Ascending aorta (tissue), 2 donors: ENCODE measurements at regions not wholly inside any gene's neighbourhood (a gene's known extent, or its start where the extent isn't known, plus 50 kb on each side); places are given as distances from the start of the nearest gene placed in this dataset.

ENCODE experiments used
- DNase-seq, 2 donors: peaks; one replicate each; pipeline ENCODE4 v3.0.0-alpha.2; 2019; ENCODE audit warnings: low spot score in 2 of 2
- H3K27ac ChIP-seq, 2 donors: fragments of 200-600 bp; sonication (generic); one replicate each; pipeline ENCODE4 v1.5.1; 2016 to 2017; ENCODE audit warnings: mild to moderate bottlenecking in 1 of 2
- H3K27me3 ChIP-seq: fragments of 200-600 bp; sonication (generic); one replicate; pipeline ENCODE4 v1.5.1; 2017
- H3K36me3 ChIP-seq, 2 donors: fragments of 200-600 bp; sonication (generic); one replicate each; pipeline ENCODE4 v1.5.1; 2016
- H3K4me1 ChIP-seq, 2 donors: fragments of 200-600 bp; sonication (generic); one replicate each; pipeline ENCODE4 v1.5.1; 2016 to 2017; ENCODE audit warnings: mild to moderate bottlenecking in 1 of 2
- H3K4me3 ChIP-seq, 2 donors: fragments of 200-600 bp; sonication (generic); one replicate each; pipeline ENCODE4 v1.5.1; 2016 to 2017; ENCODE audit warnings: mild to moderate bottlenecking in 1 of 2
- H3K9me3 ChIP-seq, 2 donors: fragments of 200-600 bp; sonication (generic); one replicate each; pipeline ENCODE4 v1.5.1; 2016
- CTCF ChIP-seq, 3 experiments: fragments of 200-600 bp in 2 of 3; fragments of 450-650 bp in 1 of 3; sonication (generic) in 2 of 3; IDR thresholded peaks; one replicate each; pipeline ENCODE4 v1.5.1; 2016 to 2019; ENCODE audit warnings: antibody characterized with exemption in 3 of 3, mild to moderate bottlenecking in 1 of 3, moderate library complexity in 1 of 3
- intact Hi-C: fragments of 100-400 bp; cut with DNase I; formaldehyde crosslinking; loops from one replicate; pipeline ENCODE4 v1.15.1; 2023

- peak overlapping the region; percentile 94 to 96 for H3K27ac ChIP-seq
- H3K4me3 ChIP-seq = no peak overlapping the region
- intact Hi-C loops = loop anchor here (5.0 kb wide), 1 partner anchor 152 kb away; no protein-coding TSS in a partner anchor
Measured at GRCh38 chr5:71934322-71934721, 173.0 kb upstream of the MAP1B start.

GRCh38 chr5:71937921-71938698 lies 169.2 kb upstream of the MAP1B start:
- Histone ChIP-seq H3K27ac (no peak overlapping the region), H3K4me3 (no peak overlapping the region), H3K36me3 (no peaks in the 10 kb centered on the region), H3K4me1 (peaks cover 6 to 13% of the 10 kb centered on the region in 2 donors), H3K9me3 (no peaks in the 10 kb centered on the region), H3K27me3 (no peaks in the 10 kb centered on the region)
- TF ChIP-seq CTCF (IDR thresholded peaks at IDR 0.05) = no peak
- intact Hi-C loops = no loop called here
- DNase-seq = no peak

More at GRCh38 chr5:71934322-71934721, 173.0 kb upstream of the MAP1B start:
- no peak for TF ChIP-seq CTCF (IDR thresholded peaks at IDR 0.05)
- H3K4me1 ChIP-seq = peaks cover 10 to 15% of the 10 kb centered on the region in 2 donors
- H3K27me3 ChIP-seq = no peaks in the 10 kb centered on the region
- no peak for DNase-seq
- no peaks in the 10 kb centered on the region for H3K9me3 ChIP-seq
- no peaks in the 10 kb centered on the region for H3K36me3 ChIP-seq

- intact Hi-C loops = no loop called here
- DNase-seq = no peak
- H3K4me1 ChIP-seq = peaks cover 0 to 6% of the 10 kb centered on the region in 2 donors
Measured at GRCh38 chr5:71938895-71939294, 168.4 kb upstream of the MAP1B start.

GRCh38 chr5:71939452-71940230 lies 167.6 kb upstream of the MAP1B start:
- H3K4me1 ChIP-seq = peaks cover 0 to 6% of the 10 kb centered on the region in 2 donors
- TF ChIP-seq CTCF (IDR thresholded peaks at IDR 0.05) = no peak
- H3K27ac ChIP-seq = no peak overlapping the region
- intact Hi-C loops = no loop called here
- no peaks in the 10 kb centered on the region for H3K9me3 ChIP-seq
- DNase-seq = no peak
- no peaks in the 10 kb centered on the region for H3K36me3 ChIP-seq
- no peak overlapping the region for H3K4me3 ChIP-seq
- H3K27me3 ChIP-seq = no peaks in the 10 kb centered on the region

More at GRCh38 chr5:71938895-71939294, 168.4 kb upstream of the MAP1B start:
- Histone ChIP-seq H3K9me3 (no peaks in the 10 kb centered on the region), H3K27me3 (no peaks in the 10 kb centered on the region), H3K36me3 (no peaks in the 10 kb centered on the region), H3K27ac (no peak overlapping the region), H3K4me3 (no peak overlapping the region)
- no peak for TF ChIP-seq CTCF (IDR thresholded peaks at IDR 0.05)

GRCh38 chr5:71943874-71944273 lies 163.4 kb upstream of the MAP1B start:
- no peaks in the 10 kb centered on the region for H3K9me3 ChIP-seq
- H3K4me3 ChIP-seq = no peak overlapping the region
- intact Hi-C loops = no loop called here
- no peak overlapping the region for H3K27ac ChIP-seq
- H3K27me3 ChIP-seq = no peaks in the 10 kb centered on the region
- no peak for DNase-seq
- no peak for TF ChIP-seq CTCF (IDR thresholded peaks at IDR 0.05)
- H3K4me1 ChIP-seq = peaks cover 0 to 6% of the 10 kb centered on the region in 2 donors
- H3K36me3 ChIP-seq = no peaks in the 10 kb centered on the region
